GM19452 (cell line): ENCODE measurements at regions not wholly inside any gene's neighbourhood (a gene's known extent, or its start where the extent isn't known, plus 50 kb on each side); places are given as distances from the start of the nearest gene placed in this dataset.

Source experiments
- ATAC-seq: cut with Tn5 transposase; IDR thresholded peaks from one replicate; pipeline ENCODE4 v1.9.1; 2021; ENCODE audit not compliant: unreplicated experiment

GRCh38 chr5:148941810-148942209 lies 115.4 kb downstream of the ADRB2 start:
- ATAC-seq, result no peak

DNA sequence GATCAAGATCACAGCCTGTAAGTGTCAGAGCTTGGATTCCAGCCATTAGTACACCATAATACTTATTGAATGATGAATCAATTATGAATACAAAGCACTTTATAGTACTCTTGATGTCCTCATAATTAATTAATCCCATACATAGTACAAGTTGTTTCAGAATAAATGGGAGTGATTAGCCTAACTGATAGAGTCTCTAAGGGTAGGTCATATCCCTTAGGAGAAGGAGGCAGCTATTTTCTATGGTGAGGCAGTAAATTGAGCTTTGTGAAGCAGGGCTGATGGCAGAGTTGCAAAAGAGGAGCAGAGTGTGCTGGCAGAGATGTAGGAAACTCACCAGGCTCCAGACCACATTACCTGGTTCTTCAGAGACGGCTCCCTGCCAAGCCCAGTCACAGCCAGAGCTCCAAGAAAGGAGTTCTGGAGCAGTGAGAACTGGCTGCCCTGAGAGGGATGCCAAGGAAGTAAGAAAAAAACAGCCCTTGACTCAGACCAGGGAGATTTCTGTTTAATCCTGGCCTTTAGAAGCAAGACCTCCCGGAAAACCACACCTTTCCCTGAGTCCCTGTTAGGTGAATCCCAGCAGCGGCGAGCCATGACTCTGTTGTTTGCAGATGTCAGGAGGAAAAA lies 112.9 kb downstream of the SH3TC2 start:
- ATAC-seq, result no peak

DNA sequence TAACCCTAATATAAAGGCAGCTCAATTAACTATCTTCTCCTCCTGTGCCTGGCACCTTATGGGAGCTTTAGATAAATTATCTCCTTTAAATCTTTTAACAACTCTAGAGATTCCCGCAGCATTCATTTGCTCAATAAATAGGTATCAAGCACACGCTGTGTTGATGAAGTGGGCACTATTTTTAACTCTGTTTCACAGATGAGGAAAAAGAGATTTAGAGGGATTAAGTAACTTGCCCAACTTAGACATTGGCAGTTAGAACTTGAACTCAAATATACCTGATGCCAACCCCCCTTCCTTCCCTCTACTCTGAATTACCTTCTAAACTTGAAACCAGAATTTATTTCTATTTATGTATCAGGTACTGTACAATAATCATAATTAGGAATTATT lies 112.4 kb downstream of the SH3TC2 start:
- ATAC-seq, result no peak

DNA sequence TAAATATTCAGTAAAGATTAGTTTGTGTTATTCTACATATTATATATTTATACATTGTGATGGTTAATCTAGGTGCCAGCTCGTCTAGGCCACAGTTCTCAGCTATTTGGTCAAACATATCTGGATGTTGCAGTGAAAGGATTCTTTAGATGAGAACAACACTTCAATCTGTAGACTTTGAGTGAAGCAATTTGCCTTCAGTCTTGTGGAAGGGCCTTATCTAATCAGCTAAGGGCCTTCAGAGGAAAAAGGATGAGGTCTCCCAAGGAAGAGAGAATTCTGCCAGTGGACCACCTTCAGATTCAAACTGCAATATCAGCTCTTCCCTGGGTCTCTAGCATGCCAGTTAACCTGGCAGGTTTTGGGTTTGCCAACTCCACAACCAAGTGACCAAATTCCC lies 112.0 kb downstream of the SH3TC2 start:
- no peak for ATAC-seq

- ATAC-seq, result no peak
These were observed 111.2 kb downstream of the SH3TC2 start for GRCh38 chr5:148951612-148952011.

DNA sequence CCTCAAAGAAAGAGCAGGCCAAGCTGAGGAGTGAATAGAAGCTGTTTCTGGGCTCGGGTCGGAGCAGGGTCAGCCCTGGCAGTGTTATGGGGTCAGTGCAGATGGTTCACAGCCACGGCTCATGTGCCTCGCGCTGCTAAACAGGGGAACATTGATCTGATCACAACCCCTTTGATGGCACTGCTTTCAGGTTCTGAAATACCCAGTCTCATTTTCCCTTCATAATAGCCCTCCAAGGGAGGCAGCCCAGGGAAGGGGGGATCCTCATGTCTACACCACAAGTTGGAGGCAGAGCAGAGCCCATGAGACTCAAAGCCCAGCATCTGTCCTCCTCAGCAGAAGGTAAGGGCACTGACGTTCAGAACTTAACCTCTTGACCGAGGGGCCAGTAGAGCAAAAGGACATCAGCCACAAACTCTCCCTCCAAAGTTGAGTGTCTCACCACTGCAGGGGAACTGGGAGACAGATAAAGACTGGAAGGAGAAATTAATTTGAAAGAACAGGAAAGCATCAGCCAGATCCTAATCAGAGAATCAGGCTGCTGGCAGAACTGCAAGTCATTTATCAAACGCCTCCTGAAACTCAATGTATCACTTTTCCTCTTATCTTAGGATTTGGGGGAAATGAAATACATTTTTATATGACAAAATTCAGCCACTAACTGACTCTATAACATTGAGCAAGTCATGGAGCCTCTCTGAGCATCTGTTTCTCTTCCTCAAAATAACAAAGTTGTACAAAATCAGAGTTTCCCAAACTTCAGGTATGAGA lies 110.6 kb downstream of the SH3TC2 start:
- ATAC-seq, result no peak

DNA sequence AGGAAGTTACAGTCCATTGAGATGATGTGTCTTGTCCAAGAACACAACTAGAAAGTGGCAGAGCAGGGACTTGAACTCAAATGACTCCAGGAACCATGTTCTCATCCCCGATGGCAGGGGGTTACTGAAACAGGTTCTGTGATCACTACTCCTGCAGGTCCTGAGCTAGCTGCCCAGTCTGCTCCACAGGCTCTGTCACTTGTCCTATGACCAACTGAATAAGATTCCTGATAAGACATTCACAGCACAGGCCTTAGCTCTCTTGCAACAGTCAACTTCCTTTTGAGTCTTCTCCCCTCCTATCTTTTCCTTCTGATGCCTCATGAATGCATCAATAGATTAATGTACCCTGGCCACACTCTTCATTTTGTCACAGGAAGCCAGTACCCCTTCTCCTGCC lies 109.2 kb downstream of the SH3TC2 start:
- ATAC-seq, result no peak
